PC-3 (cell line): ENCODE measurements at regions not wholly inside any gene's neighbourhood (a gene's known extent, or its start where the extent isn't known, plus 50 kb on each side); places are given as distances from the start of the nearest gene placed in this dataset.

Experiments used
- CTCF ChIP-seq: fragments of 300-600 bp; sonication (generic); conservative IDR thresholded peaks from 2 replicates; pipeline ENCODE4 v1.5.1; 2017; ENCODE audit warnings: antibody characterized with exemption, low read depth, mild to moderate bottlenecking, low read length
- EZH2phosphoT487 ChIP-seq: fragments of 300-600 bp; sonication (generic); IDR thresholded peaks from 2 replicates; pipeline ENCODE4 v1.6.1; 2018; ENCODE audit warnings: mild to moderate bottlenecking, antibody characterized with exemption, low read length, borderline replicate concordance

- no peak for TF ChIP-seq CTCF
- TF ChIP-seq EZH2phosphoT487: no peak
These were observed 901.8 kb downstream of the GLUD2 start for GRCh38 chrX:121949041-121949760.
